Activated CD4-positive, alpha-beta memory T cell treated with anti-CD3 and anti-CD28 coated beads for 36 hours (primary cell): ENCODE measurements at regions not wholly inside any gene's neighbourhood (a gene's known extent, or its start where the extent isn't known, plus 50 kb on each side); places are given as distances from the start of the nearest gene placed in this dataset.

ENCODE experiments used
- CTCF ChIA-PET: fragments of 350-600 bp; sonication (Branson Sonifier 250); formaldehyde crosslinking; loops from one replicate; lab custom pipeline; 2021; ENCODE audit warnings: antibody characterized with exemption, inconsistent platforms; lab: Charles Lee
- POLR2A ChIA-PET: fragments of 350-600 bp; sonication (Branson Sonifier 250); formaldehyde crosslinking; loops from one replicate; lab custom pipeline; 2021; ENCODE audit warnings: antibody characterized with exemption; lab: Charles Lee
- DNase-seq: peaks from one replicate; pipeline ENCODE4 v3.0.0-alpha.2; 2020
- H3K27ac Mint-ChIP-seq: one replicate; pipeline ENCODE4 v1.8.0; 2021; ENCODE audit warnings: mixed read lengths
- H3K27me3 Mint-ChIP-seq: one replicate; pipeline ENCODE4 v1.8.0; 2021; ENCODE audit warnings: mixed read lengths
- H3K36me3 Mint-ChIP-seq: one replicate; pipeline ENCODE4 v1.8.0; 2021; ENCODE audit warnings: mixed read lengths
- H3K4me1 Mint-ChIP-seq: one replicate; pipeline ENCODE4 v1.8.0; 2021; ENCODE audit warnings: low read depth, mixed read lengths
- H3K4me3 Mint-ChIP-seq: one replicate; pipeline ENCODE4 v1.8.0; 2021; ENCODE audit warnings: mild to moderate bottlenecking, mixed read lengths
- H3K9me3 Mint-ChIP-seq: one replicate; pipeline ENCODE4 v1.8.0; 2021; ENCODE audit warnings: mixed read lengths
- intact Hi-C: fragments of 100-400 bp; cut with micrococcal nuclease; formaldehyde crosslinking; loops from one replicate; pipeline ENCODE4 v1.15.1; 2023

DNA sequence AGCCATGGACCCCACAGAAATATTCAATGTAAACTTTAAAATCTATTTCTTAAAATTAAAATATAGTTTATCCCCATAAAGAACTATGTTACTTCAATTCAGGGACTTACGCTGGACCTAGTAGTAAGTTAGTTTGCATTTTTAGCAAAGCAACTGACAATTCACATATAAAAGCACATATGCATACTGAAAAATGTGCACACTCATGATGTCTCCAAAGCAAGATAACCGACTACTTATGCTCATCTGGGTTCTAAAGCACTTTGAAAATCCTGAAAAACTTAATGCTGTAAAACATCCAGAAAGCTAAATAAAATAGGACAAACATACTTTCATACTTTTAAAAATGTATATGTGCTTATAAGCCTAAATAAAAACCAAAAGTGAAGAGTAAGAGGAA lies 264.4 kb upstream of the GAS1 start:
- DNase-seq, result no peak
- H3K4me1 Mint-ChIP-seq, result no peaks in the 10 kb centered on the region
- ChIA-PET CTCF (no interaction called here), POLR2A (no interaction called here)
- intact Hi-C loops, result no loop called here
- H3K36me3 Mint-ChIP-seq, result no peaks in the 10 kb centered on the region
- H3K4me3 Mint-ChIP-seq, result no peak overlapping the region
- H3K27me3 Mint-ChIP-seq, result no peaks in the 10 kb centered on the region
- H3K9me3 Mint-ChIP-seq, result no peaks in the 10 kb centered on the region
- H3K27ac Mint-ChIP-seq, result no peak overlapping the region

- H3K9me3 Mint-ChIP-seq, result no peaks in the 10 kb centered on the region
These were observed 265.3 kb upstream of the GAS1 start for GRCh38 chr9:87212605-87213021.

GRCh38 chr9:87213948-87214347 lies 266.6 kb upstream of the GAS1 start:
- Mint-ChIP-seq H3K36me3 (no peaks in the 10 kb centered on the region), H3K4me1 (no peaks in the 10 kb centered on the region), H3K27ac (no peak overlapping the region), H3K4me3 (no peak overlapping the region), H3K27me3 (no peaks in the 10 kb centered on the region), H3K9me3 (no peaks in the 10 kb centered on the region)
- POLR2A ChIA-PET, result no interaction called here
- DNase-seq, result no peak
- intact Hi-C loops, result no loop called here
- CTCF ChIA-PET, result no interaction called here

More at GRCh38 chr9:87212605-87213021, 265.3 kb upstream of the GAS1 start:
- no peaks in the 10 kb centered on the region for H3K36me3 Mint-ChIP-seq
- ChIA-PET CTCF (no interaction called here), POLR2A (no interaction called here)
- intact Hi-C loops, result no loop called here
- DNase-seq, result no peak
- H3K4me3 Mint-ChIP-seq, result no peak overlapping the region
- no peaks in the 10 kb centered on the region for H3K27me3 Mint-ChIP-seq
- H3K4me1 Mint-ChIP-seq, result no peaks in the 10 kb centered on the region
- no peak overlapping the region for H3K27ac Mint-ChIP-seq

GRCh38 chr9:87214991-87215390 lies 267.7 kb upstream of the GAS1 start:
- H3K4me1 Mint-ChIP-seq, result no peaks in the 10 kb centered on the region
- no peaks in the 10 kb centered on the region for H3K36me3 Mint-ChIP-seq
- no peak overlapping the region for H3K27ac Mint-ChIP-seq
- CTCF ChIA-PET, result no interaction called here
- no peak for DNase-seq
- H3K27me3 Mint-ChIP-seq, result no peaks in the 10 kb centered on the region
- POLR2A ChIA-PET, result no interaction called here
- H3K9me3 Mint-ChIP-seq, result no peaks in the 10 kb centered on the region
- intact Hi-C loops, result no loop called here
- no peak overlapping the region for H3K4me3 Mint-ChIP-seq

DNA sequence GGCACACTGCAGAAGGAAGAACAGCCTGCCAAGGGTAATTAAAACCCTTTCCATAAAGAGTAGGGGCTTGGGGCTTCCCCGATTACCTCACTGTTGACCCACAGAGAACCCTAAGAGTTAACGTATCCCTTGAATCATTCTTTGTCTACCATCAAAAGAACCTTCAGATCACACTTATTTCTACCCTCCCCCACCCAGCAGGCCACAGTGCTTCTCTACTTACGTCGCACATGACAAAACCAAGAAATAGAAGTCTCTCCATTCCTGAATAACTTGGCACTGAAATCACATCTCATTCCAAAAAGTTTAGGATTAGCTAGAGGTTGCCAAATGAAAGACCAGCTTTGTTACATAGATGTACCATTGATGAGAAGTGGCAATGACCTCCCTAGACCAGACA lies 268.7 kb upstream of the GAS1 start:
- intact Hi-C loops, result no loop called here
- no peak for DNase-seq
- H3K36me3 Mint-ChIP-seq, result no peaks in the 10 kb centered on the region

GRCh38 chr9:87216897-87217455 lies 269.7 kb upstream of the GAS1 start:
- no peaks in the 10 kb centered on the region for H3K27me3 Mint-ChIP-seq

More for the DNA sequence above, 268.7 kb upstream of the GAS1 start:
- H3K9me3 Mint-ChIP-seq, result no peaks in the 10 kb centered on the region
- POLR2A ChIA-PET, result no interaction called here
- no peaks in the 10 kb centered on the region for H3K27me3 Mint-ChIP-seq
- CTCF ChIA-PET, result no interaction called here
- no peak overlapping the region for H3K4me3 Mint-ChIP-seq
- no peaks in the 10 kb centered on the region for H3K4me1 Mint-ChIP-seq
- H3K27ac Mint-ChIP-seq, result no peak overlapping the region

GRCh38 chr9:87223392-87224246 lies 274.0 kb upstream of the DAPK1 start:
- Mint-ChIP-seq H3K9me3 (no peaks in the 10 kb centered on the region), H3K4me1 (no peaks in the 10 kb centered on the region), H3K36me3 (no peaks in the 10 kb centered on the region), H3K4me3 (no peak overlapping the region), H3K27ac (no peak overlapping the region), H3K27me3 (peaks cover 5% of the 10 kb centered on the region)
- no peak for DNase-seq
- intact Hi-C loops, result no loop called here
- POLR2A ChIA-PET, result no interaction called here
- CTCF ChIA-PET, result no interaction called here

More at GRCh38 chr9:87216897-87217455, 269.7 kb upstream of the GAS1 start:
- Mint-ChIP-seq H3K4me3 (no peak overlapping the region), H3K4me1 (no peaks in the 10 kb centered on the region), H3K36me3 (no peaks in the 10 kb centered on the region), H3K9me3 (no peaks in the 10 kb centered on the region), H3K27ac (no peak overlapping the region)
- ChIA-PET POLR2A (no interaction called here), CTCF (no interaction called here)
- DNase-seq, result no peak
- intact Hi-C loops, result no loop called here

- ChIA-PET POLR2A (no interaction called here), CTCF (no interaction called here)
- H3K36me3 Mint-ChIP-seq, result no peaks in the 10 kb centered on the region
- intact Hi-C loops, result no loop called here
- no peak overlapping the region for H3K27ac Mint-ChIP-seq
- H3K27me3 Mint-ChIP-seq, result peaks cover 5% of the 10 kb centered on the region
- H3K4me3 Mint-ChIP-seq, result no peak overlapping the region
- DNase-seq, result no peak
- H3K9me3 Mint-ChIP-seq, result peaks cover 3% of the 10 kb centered on the region
- no peaks in the 10 kb centered on the region for H3K4me1 Mint-ChIP-seq
These were observed 270.8 kb upstream of the DAPK1 start for GRCh38 chr9:87226896-87227295.

- Mint-ChIP-seq H3K36me3 (no peaks in the 10 kb centered on the region), H3K4me3 (no peak overlapping the region), H3K27ac (no peak overlapping the region), H3K27me3 (peaks cover 5% of the 10 kb centered on the region), H3K9me3 (peaks cover 3% of the 10 kb centered on the region), H3K4me1 (no peaks in the 10 kb centered on the region)
- intact Hi-C loops, result no loop called here
- DNase-seq, result no peak
- CTCF ChIA-PET, result no interaction called here
- POLR2A ChIA-PET, result no interaction called here
These were observed 270.2 kb upstream of the DAPK1 start for GRCh38 chr9:87227456-87227855.

DNA sequence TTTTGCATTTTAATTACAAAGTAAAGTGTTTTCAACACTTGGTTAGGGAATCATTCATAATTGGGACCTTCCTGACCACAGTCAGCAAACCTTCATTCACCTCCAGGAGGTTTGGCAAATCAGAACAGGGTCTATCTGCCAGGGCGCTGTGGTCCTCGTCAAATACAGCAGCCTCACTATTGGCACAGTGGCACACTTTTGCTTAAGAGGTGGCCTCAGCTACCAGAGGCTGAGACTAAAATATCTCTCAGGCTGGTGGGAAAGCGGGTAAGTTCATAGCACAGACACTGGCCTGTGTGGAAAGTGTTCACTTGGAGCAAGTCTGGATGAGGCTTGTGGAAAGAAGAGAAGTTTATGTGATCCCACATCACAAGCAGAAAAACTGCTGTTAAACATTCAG lies 268.6 kb upstream of the DAPK1 start:
- H3K27ac Mint-ChIP-seq, result no peak overlapping the region
- H3K4me3 Mint-ChIP-seq, result no peak overlapping the region
- intact Hi-C loops, result no loop called here
- peaks cover 4% of the 10 kb centered on the region for H3K27me3 Mint-ChIP-seq
- peaks cover 3% of the 10 kb centered on the region for H3K9me3 Mint-ChIP-seq
- no peaks in the 10 kb centered on the region for H3K4me1 Mint-ChIP-seq
- ChIA-PET CTCF (no interaction called here), POLR2A (no interaction called here)
- DNase-seq, result no peak
- H3K36me3 Mint-ChIP-seq, result no peaks in the 10 kb centered on the region

GRCh38 chr9:87233431-87233830 lies 264.2 kb upstream of the DAPK1 start:
- intact Hi-C loops, result no loop called here
- Mint-ChIP-seq H3K27me3 (peaks cover 2% of the 10 kb centered on the region), H3K4me1 (no peaks in the 10 kb centered on the region), H3K4me3 (no peak overlapping the region), H3K36me3 (no peaks in the 10 kb centered on the region), H3K27ac (no peak overlapping the region), H3K9me3 (peaks cover 3% of the 10 kb centered on the region)
- POLR2A ChIA-PET, result no interaction called here
- no peak for DNase-seq
- CTCF ChIA-PET, result no interaction called here

DNA sequence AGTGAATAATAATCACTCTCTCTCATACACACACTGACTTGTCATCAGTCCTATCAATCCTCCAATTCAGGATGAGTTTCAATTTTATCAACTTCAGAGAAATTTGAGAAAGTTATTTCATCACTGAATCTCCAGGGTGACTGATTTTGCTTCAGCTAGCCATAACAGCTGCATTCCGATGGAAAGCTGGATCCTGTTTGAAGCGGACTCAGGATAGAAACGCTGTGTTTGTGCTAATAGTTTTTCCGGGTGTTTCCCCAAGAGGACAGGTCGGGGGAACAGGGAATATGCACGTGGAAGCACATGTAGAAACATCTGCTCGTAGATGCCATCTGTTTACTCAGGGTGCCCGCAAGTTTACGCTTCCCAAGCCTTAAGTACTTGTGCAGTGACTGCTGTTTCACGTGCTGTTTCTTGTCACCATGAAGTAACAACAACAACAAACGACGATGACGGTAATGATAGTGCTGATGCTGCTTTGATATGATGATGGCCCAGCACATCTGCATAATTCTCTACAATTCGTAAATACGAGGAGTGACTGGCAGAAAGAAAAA lies 263.7 kb upstream of the DAPK1 start:
- H3K4me1 Mint-ChIP-seq, result no peaks in the 10 kb centered on the region
- H3K4me3 Mint-ChIP-seq, result no peak overlapping the region
- peaks cover 3% of the 10 kb centered on the region for H3K9me3 Mint-ChIP-seq
- no peak for DNase-seq
- POLR2A ChIA-PET, result no interaction called here
- no peaks in the 10 kb centered on the region for H3K36me3 Mint-ChIP-seq
- CTCF ChIA-PET, result no interaction called here
- H3K27me3 Mint-ChIP-seq, result peaks cover 7% of the 10 kb centered on the region
- intact Hi-C loops, result no loop called here
- H3K27ac Mint-ChIP-seq, result no peak overlapping the region

GRCh38 chr9:87234854-87235253 lies 262.8 kb upstream of the DAPK1 start:
- Mint-ChIP-seq H3K4me1 (no peaks in the 10 kb centered on the region), H3K27me3 (peaks cover 7% of the 10 kb centered on the region), H3K27ac (no peak overlapping the region), H3K9me3 (peaks cover 3% of the 10 kb centered on the region), H3K4me3 (no peak overlapping the region), H3K36me3 (no peaks in the 10 kb centered on the region)
- DNase-seq, result no peak
- intact Hi-C loops, result no loop called here
- CTCF ChIA-PET, result no interaction called here
- POLR2A ChIA-PET, result no interaction called here
